IMR-90 (cell line): ENCODE measurements at regions not wholly inside any gene's neighbourhood (a gene's known extent, or its start where the extent isn't known, plus 50 kb on each side); places are given as distances from the start of the nearest gene placed in this dataset.

Source experiments
- ATAC-seq: fragments of 200-7000 bp; cut with Tn5 transposase; 2 replicates; pipeline ENCODE4 v1.9.1; 2020; ENCODE audit warnings: low read depth, mild to moderate bottlenecking, moderate library complexity
- BruUV-seq: library from RNA; stranded (reverse); fragments of 400-500 nt; replicated peaks from 2 replicates; lab custom pipeline; 2021; lab: Mats Ljungman, UMichigan
- CTCF ChIA-PET: fragments of 300-600 bp; formaldehyde crosslinking; extraction: SDS; loops from one replicate; lab custom pipeline; 2021; ENCODE audit warnings: antibody characterized with exemption; lab: Yijun Ruan, JAX
- POLR2A ChIA-PET: fragments of 300-600 bp; sonication (Branson Sonifier 250); formaldehyde crosslinking; loops from one replicate; lab custom pipeline; 2022; ENCODE audit warnings: antibody characterized with exemption; ENCODE audit not compliant: unreplicated experiment; lab: Charles Lee
- DNase-seq: peaks from one replicate; pipeline ENCODE4 v3.0.0; 2013
- H2AFZ ChIP-seq: replicated peaks from 2 replicates; pipeline ENCODE3; 2013; ENCODE audit warnings: low read length, mild to moderate bottlenecking; ENCODE audit not compliant: poor library complexity
- H2AK5ac ChIP-seq: 2 replicates; pipeline ENCODE4 v1.6.1; 2013; ENCODE audit warnings: low read depth, low read length, inconsistent platforms
- H2AK9ac ChIP-seq: replicated peaks from 2 replicates; pipeline ENCODE3; 2013; ENCODE audit warnings: mild to moderate bottlenecking, low read depth, low read length, moderate library complexity; ENCODE audit not compliant: poor library complexity
- H2BK120ac ChIP-seq: 2 replicates; pipeline ENCODE4 v1.6.1; 2013; ENCODE audit warnings: low read depth, low read length, inconsistent platforms
- H2BK15ac ChIP-seq: 3 replicates; pipeline ENCODE4 v1.6.1; 2013; ENCODE audit warnings: low read depth, low read length, inconsistent platforms
- H2BK20ac ChIP-seq: 2 replicates; pipeline ENCODE4 v1.6.1; 2013; ENCODE audit warnings: low read depth, mild to moderate bottlenecking, inconsistent platforms, low read length, moderate library complexity
- H2BK5ac ChIP-seq: 2 replicates; pipeline ENCODE4 v1.6.1; 2013; ENCODE audit warnings: mild to moderate bottlenecking, low read depth, low read length, inconsistent platforms; ENCODE audit not compliant: poor library complexity, severe bottlenecking
- H3K14ac ChIP-seq: replicated peaks from 2 replicates; pipeline ENCODE4 v1.6.1; 2013; ENCODE audit warnings: low read depth, low read length, inconsistent platforms
- H3K18ac ChIP-seq: 2 replicates; pipeline ENCODE4 v1.6.1; 2013; ENCODE audit warnings: low read depth, low read length, control low read depth
- H3K23ac ChIP-seq: 2 replicates; pipeline ENCODE4 v1.6.1; 2013; ENCODE audit warnings: low read depth, low read length, inconsistent platforms
- H3K27ac ChIP-seq: 2 replicates; pipeline ENCODE4 v1.5.1; 2013; ENCODE audit warnings: mild to moderate bottlenecking, control low read depth, low read length; ENCODE audit not compliant: insufficient read depth
- H3K27me3 ChIP-seq: 2 replicates; pipeline ENCODE4 v1.6.1; 2013; ENCODE audit warnings: low read length; ENCODE audit not compliant: control insufficient read depth, insufficient read depth
- H3K36me3 ChIP-seq: 2 replicates; pipeline ENCODE4 v1.6.1; 2013; ENCODE audit warnings: low read length, mixed read lengths; ENCODE audit not compliant: control insufficient read depth, insufficient read depth
- H3K4ac ChIP-seq: 2 replicates; pipeline ENCODE4 v1.6.1; 2013; ENCODE audit warnings: low read depth, low read length, inconsistent platforms
- H3K4me1 ChIP-seq: 2 replicates; pipeline ENCODE4 v1.6.1; 2013; ENCODE audit warnings: low read length, mixed read lengths; ENCODE audit not compliant: control insufficient read depth, insufficient read depth
- H3K4me2 ChIP-seq: 2 replicates; pipeline ENCODE4 v1.6.1; 2013; ENCODE audit warnings: low read depth, mild to moderate bottlenecking, control low read depth, low read length, moderate library complexity
- H3K4me3 ChIP-seq: 2 replicates; pipeline ENCODE4 v1.5.1; 2013; ENCODE audit warnings: low read depth, mild to moderate bottlenecking, control low read depth, low read length, moderate library complexity; ENCODE audit not compliant: insufficient read depth
- H3K56ac ChIP-seq: 2 replicates; pipeline ENCODE4 v1.6.1; 2013; ENCODE audit warnings: low read length, inconsistent platforms; ENCODE audit not compliant: insufficient read depth; ENCODE audit errors: extremely low read depth
- H3K79me1 ChIP-seq, 2 experiments: 2 replicates each; pipeline ENCODE4 v1.6.1; 2013; ENCODE audit warnings: low read length in 2 of 2, inconsistent platforms in 1 of 2, low read depth in 1 of 2
- H3K9ac ChIP-seq: 2 replicates; pipeline ENCODE4 v1.6.1; 2013; ENCODE audit warnings: low read depth, low read length, control low read depth
- H3K9me1 ChIP-seq: 2 replicates; pipeline ENCODE4 v1.6.1; 2013; ENCODE audit warnings: low read length, inconsistent platforms; ENCODE audit not compliant: insufficient read depth
- H3K9me3 ChIP-seq: 2 replicates; pipeline ENCODE4 v1.6.1; 2013; ENCODE audit warnings: low read length; ENCODE audit not compliant: control insufficient read depth, insufficient read depth
- H4K20me1 ChIP-seq: 2 replicates; pipeline ENCODE4 v1.6.1; 2013; ENCODE audit warnings: low read length, inconsistent platforms; ENCODE audit not compliant: insufficient read depth
- H4K5ac ChIP-seq: 2 replicates; pipeline ENCODE4 v1.6.1; 2013; ENCODE audit warnings: mild to moderate bottlenecking, low read depth, low read length, control low read depth
- H4K8ac ChIP-seq, 2 experiments: 2 replicates each; pipeline ENCODE4 v1.6.1; 2013; ENCODE audit warnings: low read depth in 2 of 2, low read length in 2 of 2, control low read depth in 1 of 2, inconsistent platforms in 1 of 2
- H4K91ac ChIP-seq: 2 replicates; pipeline ENCODE4 v1.6.1; 2013; ENCODE audit warnings: low read depth, low read length, inconsistent platforms; ENCODE audit not compliant: insufficient read depth
- BHLHE40 ChIP-seq: fragments of 150-350 bp; IDR thresholded peaks from 2 replicates; pipeline ENCODE4 v1.6.1; 2016; ENCODE audit warnings: mild to moderate bottlenecking, low read depth, low read length
- CEBPB ChIP-seq: IDR thresholded peaks from 2 replicates; pipeline ENCODE4 v1.6.1; 2012; ENCODE audit warnings: low read depth, low read length, improper control_type of control experiment
- CHD1 ChIP-seq: IDR thresholded peaks from 2 replicates; pipeline ENCODE4 v1.6.1; 2012; ENCODE audit warnings: low read depth, low read length, improper control_type of control experiment
- CTCF ChIP-seq: conservative IDR thresholded peaks from 2 replicates; pipeline ENCODE4 v1.5.1; 2012; ENCODE audit warnings: mild to moderate bottlenecking, low read depth, low read length, improper control_type of control experiment
- ELK1 ChIP-seq: fragments of 150-350 bp; IDR thresholded peaks from 2 replicates; pipeline ENCODE4 v1.6.1; 2016; ENCODE audit warnings: low read depth, mild to moderate bottlenecking, low read length, moderate library complexity, borderline replicate concordance
- FOS ChIP-seq: fragments of 150-350 bp; IDR thresholded peaks from 2 replicates; pipeline ENCODE4 v1.6.1; 2016; ENCODE audit warnings: low read depth, low read length
- MXI1 ChIP-seq: IDR thresholded peaks from 2 replicates; pipeline ENCODE4 v1.6.1; 2012; ENCODE audit warnings: low read depth, mild to moderate bottlenecking, low read length, moderate library complexity, borderline replicate concordance
- POLR2A ChIP-seq: IDR thresholded peaks from 2 replicates; pipeline ENCODE4 v1.6.1; 2012; ENCODE audit warnings: mild to moderate bottlenecking, low read depth, low read length
- RAD21 ChIP-seq: IDR thresholded peaks from 2 replicates; pipeline ENCODE4 v1.6.1; 2012; ENCODE audit warnings: low read length, improper control_type of control experiment
- RCOR1 ChIP-seq: IDR thresholded peaks from 2 replicates; pipeline ENCODE4 v1.6.1; 2012; ENCODE audit warnings: mild to moderate bottlenecking, low read length, improper control_type of control experiment; ENCODE audit not compliant: insufficient replicate concordance
- RFX5 ChIP-seq: IDR thresholded peaks from 2 replicates; pipeline ENCODE4 v1.8.0; 2012; ENCODE audit warnings: low read depth, mild to moderate bottlenecking, low read length, moderate library complexity
- SMC3 ChIP-seq: fragments of 150-350 bp; IDR thresholded peaks from 2 replicates; pipeline ENCODE4 v1.6.1; 2016; ENCODE audit warnings: low read depth, mild to moderate bottlenecking, antibody characterized with exemption, low read length, moderate library complexity
- USF2 ChIP-seq: fragments of 150-350 bp; IDR thresholded peaks from 2 replicates; pipeline ENCODE4 v1.6.1; 2017; ENCODE audit warnings: mild to moderate bottlenecking, antibody characterized with exemption, low read length, low read depth
- WGBS, 2 experiments: methylation state at CpG; one replicate each; pipeline versions ENCODE4 v1.1.5 to v1.1.7; 2013; ENCODE audit warnings: missing lambda C conversion rate in 2 of 2; ENCODE audit not compliant: insufficient read length in 1 of 2; ENCODE audit errors: extremely low coverage in 2 of 2; 5-methylcytosine and 5-hydroxymethylcytosine counted together
- dilution Hi-C: fragments of 300-500 bp; cut with HindIII; formaldehyde crosslinking; loops from one replicate; pipeline ENCODE4 v1.14.3; 2018; ENCODE audit warnings: low sequenced_read_pairs; ENCODE audit not compliant: unreplicated experiment
- in situ Hi-C: fragments of 300-500 bp; cut with MboI; formaldehyde crosslinking; loops from 3 replicates; pipeline ENCODE4 v1.14.3; 2019; ENCODE audit warnings: low sequenced_read_pairs, inconsistent platforms, mixed read lengths
- intact Hi-C: fragments of 100-400 bp; cut with micrococcal nuclease; formaldehyde crosslinking; loops from 2 replicates; pipeline ENCODE4 v1.10.0; 2022

GRCh38 chr10:113496111-113497109 lies 56.4 kb upstream of the HABP2 start:
- no peak for DNase-seq
- Histone ChIP-seq H3K27ac (no peak overlapping the region), H3K56ac (no peak overlapping the region), H3K4me3 (no peak overlapping the region), H2BK15ac (no peak overlapping the region), H3K4me2 (no peak overlapping the region), H3K36me3 (no peaks in the 10 kb centered on the region), H2AK5ac (no peak overlapping the region), H3K27me3 (no peaks in the 10 kb centered on the region), H2AFZ (no peak overlapping the region), H4K8ac (no peak overlapping the region), H3K18ac (no peak overlapping the region), H3K23ac (no peak overlapping the region), H4K20me1 (no peaks in the 10 kb centered on the region), H3K14ac (no peak overlapping the region), H3K9ac (no peak overlapping the region), H2BK20ac (no peak overlapping the region), H2BK120ac (no peak overlapping the region), H2BK5ac (no peak overlapping the region), H3K79me1 (no peaks in the 10 kb centered on the region), H2AK9ac (no peak overlapping the region), H3K4ac (no peak overlapping the region), H4K91ac (no peak overlapping the region), H3K9me1 (no peaks in the 10 kb centered on the region), H3K4me1 (no peaks in the 10 kb centered on the region), H4K5ac (no peak overlapping the region), H3K9me3 (0 out of 2 replicates have a peak, but pooled peaks cover 2% of the 10 kb centered on the region)
- in situ Hi-C loops (no loop called here), intact Hi-C loops (no loop called here), dilution Hi-C loops (no loop called here)
- ATAC-seq, result no peak
- TF ChIP-seq ELK1 (no peak), CEBPB (no peak), USF2 (no peak), POLR2A (no peak), FOS (no peak), SMC3 (no peak), RFX5 (no peak), RAD21 (no peak), RCOR1 (no peak), MXI1 (no peak), CTCF (no peak), BHLHE40 (no peak), CHD1 (no peak)
- BruUV-seq, result no TSS peak
- no CpG with 5 or more reads among the region's 20 CpGs for WGBS, 2 experiments
- ChIA-PET CTCF (no interaction called here), POLR2A (no interaction called here)
